KBM-7 (cell line): ENCODE measurements at regions not wholly inside any gene's neighbourhood (a gene's known extent, or its start where the extent isn't known, plus 50 kb on each side); places are given as distances from the start of the nearest gene placed in this dataset.

Experiments
- DNase-seq: peaks from one replicate; pipeline ENCODE4 v3.0.0-alpha.2; 2015
- in situ Hi-C: fragments of 300-500 bp; cut with MboI; formaldehyde crosslinking; loops from 2 replicates; pipeline ENCODE4 v1.14.3; 2020; ENCODE audit warnings: low sequenced_read_pairs, low pct_unique_long_range_greater_than_20kb, mixed read lengths

DNA sequence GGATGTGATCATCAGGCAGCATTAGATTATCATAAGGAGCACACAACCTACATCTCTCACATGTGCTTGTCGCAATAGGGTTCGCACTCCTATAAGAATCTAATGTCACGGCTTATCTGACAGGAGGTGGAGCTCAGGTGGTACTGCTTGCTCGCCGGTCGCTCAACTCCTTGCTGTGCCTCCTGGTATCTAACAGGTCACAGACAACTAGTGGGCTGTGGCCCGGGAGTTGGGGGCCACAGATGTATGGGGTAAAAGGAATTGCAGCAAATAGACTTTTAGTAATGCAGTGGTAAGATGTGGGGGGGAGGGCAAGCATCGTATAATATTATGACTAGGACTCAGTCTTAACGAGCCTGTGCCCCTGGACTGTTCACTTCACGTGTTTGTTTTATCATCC is 624.8 kb downstream of the CENPC start:
- DNase-seq: no peak
- in situ Hi-C loops: no loop called here

DNA sequence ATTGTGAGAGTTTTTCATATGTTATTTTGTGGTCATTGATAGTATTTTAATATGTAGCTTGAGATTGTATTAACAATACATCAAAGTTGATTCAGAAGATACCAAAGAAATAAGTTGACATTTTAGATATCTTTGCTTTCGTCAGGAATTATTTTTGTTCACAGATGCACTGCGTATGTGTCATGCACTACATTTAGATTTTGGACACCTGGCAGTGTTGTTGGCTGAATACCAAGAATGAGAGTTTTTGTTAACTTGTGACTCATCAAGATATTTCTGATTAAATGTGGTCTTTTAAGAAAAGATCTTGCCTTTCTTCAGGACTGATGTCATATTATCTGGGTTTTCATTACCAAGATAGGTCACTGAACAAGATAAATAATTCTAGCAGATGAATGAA is 633.4 kb downstream of the CENPC start:
- in situ Hi-C loops: no loop called here
- no peak for DNase-seq

DNA sequence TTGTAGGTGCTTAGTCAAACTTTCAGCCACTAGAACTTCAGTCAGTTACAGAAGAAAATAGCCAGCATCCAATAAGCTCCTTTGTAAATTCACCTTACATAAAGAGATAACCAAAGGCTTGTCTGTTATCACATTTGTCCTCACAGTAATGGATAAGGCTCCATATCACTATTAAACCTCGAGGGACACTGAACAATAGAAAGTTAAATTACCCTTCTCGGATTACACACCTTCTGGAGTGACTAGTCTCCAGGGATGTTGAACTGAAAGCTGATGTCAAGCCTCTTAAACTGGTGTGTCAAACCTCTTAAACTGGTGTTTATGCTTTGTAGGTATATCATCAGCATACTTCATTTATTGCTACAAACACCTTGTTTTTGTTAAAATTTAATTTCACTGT is 639.0 kb downstream of the CENPC start:
- in situ Hi-C loops: no loop called here
- DNase-seq: no peak

DNA sequence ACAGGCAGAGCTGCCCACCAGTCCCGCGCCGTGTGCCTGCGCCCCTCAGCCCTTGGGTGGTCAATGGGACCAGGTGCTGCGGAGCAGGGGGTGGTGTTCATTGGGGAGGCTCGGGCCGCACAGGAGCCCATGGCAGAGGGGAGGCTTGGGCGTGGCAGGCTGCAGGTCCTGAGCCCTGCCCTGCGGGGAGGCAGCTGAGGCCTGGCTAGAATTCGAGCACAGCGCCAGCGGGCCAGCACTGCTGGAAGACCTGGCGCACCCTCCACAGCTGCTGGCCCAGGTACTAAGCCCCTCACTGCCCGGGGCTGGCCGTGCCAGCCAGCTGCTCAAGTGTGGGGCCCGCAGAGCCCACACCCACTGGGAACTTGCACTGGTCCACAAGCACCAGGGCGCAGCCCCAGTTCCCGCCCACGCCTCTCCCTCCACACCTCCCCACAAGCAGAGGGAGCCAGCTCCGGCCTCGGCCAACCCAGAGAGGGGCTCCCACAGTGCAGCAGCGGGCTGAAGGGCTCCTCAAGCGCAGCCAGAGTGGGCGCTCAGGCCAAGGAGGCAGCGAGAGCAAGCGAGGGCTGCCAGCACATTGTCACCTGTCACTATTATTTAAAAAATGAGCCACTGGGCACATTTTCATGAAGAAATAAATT is 645.8 kb downstream of the CENPC start:
- in situ Hi-C loops: no loop called here
- no peak for DNase-seq

DNA sequence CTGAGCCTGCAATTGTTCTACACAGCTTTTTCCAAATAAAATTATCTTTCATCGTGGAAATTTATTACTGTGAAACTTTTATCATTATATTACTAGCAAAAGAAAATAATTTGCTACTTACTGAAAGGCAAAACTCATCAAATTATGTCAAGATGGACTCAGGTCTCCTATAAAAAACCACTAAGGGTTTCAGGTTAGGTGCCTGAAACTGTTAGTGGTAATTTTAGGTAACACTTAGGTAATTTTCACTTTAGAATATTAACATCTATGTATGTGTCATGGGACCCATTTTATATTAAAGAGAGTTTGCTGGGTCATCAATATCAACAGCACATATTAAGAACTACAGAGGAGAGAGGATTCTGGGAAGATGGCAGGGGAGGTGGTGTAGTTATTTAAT is 651.5 kb downstream of the CENPC start:
- in situ Hi-C loops: no loop called here
- no peak for DNase-seq

DNA sequence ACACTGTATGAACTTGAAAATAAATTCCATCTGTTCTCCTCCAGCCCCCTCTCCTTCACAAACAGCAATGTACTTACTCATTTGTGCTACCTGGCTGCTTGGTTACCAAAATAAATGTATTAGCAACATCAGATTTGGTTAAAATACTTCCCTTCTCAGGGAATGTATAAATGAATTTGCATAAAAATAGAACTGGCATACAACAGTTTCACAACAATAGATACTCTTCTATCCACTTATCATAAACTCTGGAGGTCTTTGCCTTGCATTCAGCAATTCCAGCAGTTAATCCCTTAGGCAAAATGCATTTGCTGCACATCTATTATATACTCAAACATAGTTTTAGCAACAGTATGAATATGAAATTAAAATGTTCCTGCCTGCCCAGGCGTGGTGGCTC is 658.2 kb downstream of the CENPC start:
- DNase-seq: no peak
- in situ Hi-C loops: no loop called here

DNA sequence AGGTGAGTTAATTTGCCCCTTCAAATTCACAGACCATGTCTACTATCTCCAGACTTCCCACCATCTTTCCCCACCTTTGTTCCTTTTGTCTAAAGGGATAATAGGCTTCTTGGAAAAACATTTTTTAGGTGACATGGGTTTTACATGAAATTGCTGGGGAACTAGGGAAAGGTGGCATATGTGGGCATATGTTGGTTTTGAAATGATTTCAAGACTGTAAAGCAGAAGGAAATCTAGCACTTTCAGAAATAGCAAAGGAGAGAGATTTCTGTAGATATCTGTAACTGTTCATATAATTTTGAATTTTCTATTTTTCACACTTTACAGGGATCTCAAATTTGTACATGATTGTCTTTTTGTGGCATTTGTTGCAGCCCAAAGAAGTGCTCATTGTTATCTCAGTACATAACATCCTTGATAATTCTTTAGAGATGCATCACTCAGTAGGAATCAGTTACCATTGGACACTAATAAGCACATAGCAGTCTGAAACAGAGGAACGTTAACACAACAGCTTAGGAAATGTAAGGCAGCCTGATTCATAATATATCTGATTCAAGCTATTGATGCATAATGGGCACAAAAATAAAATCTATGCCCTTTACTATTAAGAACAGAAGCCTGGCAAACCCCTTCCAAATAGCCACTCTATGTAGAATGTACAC is 659.7 kb downstream of the CENPC start:
- in situ Hi-C loops: no loop called here
- DNase-seq: no peak

DNA sequence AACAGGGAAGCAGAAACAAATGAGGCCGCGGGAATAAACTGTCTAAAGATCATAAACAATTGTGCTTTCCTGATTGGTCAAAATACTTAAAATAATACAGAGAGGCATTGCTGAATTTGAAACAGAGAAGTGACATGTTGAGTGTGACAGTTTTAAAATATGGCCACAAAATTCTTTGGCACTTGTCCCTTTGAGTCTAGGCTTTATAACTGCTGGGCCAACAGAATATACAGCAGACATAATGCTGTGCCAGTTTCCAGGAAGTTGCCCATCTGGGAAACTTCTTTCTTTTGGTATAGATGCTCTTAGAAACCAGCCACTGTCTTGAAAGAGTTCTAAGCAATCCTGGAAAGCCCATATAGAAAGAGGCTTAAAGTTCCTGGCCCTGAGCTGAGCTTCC is 668.4 kb downstream of the CENPC start:
- in situ Hi-C loops: no loop called here
- no peak for DNase-seq

DNA sequence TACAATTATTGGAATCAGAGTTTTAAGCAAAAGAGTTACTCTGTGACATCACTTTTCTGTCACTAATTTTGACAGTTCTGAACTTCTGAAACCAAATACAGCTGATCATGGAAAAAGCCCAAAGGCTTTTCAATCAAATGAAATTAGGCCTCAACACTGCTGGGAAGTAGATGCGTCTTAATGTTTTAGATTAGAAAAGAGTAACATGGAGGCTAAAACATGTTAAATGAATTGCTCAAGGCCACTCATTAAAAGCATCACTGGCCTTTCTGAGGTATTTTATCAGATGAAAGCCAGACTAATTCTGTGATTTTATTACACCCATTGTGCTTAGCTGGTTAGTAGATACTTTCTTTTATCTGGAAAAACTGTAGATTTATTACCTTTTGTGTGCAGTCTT is 672.6 kb downstream of the CENPC start:
- in situ Hi-C loops: no loop called here
- no peak for DNase-seq

DNA sequence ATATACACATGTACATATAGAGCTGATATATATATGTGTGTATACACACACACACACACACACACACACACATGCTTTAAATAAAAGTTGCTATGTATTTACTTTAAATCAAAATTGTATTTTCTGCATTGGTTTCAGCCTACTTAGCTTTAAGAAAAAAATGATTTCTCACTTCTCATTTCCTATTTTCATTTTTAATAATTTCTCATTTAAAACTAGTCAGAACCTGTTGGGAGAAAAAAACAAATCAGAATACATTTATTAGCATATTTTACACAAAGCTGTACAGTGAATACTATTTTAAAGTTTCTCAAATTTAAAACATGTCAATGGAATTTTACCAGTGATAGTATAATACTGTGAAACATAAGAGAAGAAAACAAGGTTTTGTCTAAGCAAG is 681.8 kb downstream of the CENPC start:
- no peak for DNase-seq
- in situ Hi-C loops: no loop called here

DNA sequence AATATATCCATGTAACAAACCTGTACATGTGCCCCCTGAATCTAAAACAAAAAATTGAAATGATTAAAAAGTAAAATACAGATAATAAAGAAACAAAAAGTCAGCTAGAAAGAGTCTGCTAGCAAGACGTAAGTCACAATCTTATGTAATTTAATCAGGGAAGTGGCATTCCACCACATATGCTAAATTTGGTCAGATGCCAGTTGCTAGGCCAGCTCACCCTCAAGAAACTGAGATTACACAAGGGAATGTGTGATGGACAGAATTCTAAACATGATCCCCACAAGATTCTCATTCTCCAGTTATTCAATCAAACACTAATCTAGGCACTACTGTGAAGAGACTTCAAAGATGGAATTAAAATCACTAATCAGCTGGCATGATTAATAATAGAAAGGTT is 689.3 kb downstream of the CENPC start:
- DNase-seq: no peak
- in situ Hi-C loops: no loop called here

DNA sequence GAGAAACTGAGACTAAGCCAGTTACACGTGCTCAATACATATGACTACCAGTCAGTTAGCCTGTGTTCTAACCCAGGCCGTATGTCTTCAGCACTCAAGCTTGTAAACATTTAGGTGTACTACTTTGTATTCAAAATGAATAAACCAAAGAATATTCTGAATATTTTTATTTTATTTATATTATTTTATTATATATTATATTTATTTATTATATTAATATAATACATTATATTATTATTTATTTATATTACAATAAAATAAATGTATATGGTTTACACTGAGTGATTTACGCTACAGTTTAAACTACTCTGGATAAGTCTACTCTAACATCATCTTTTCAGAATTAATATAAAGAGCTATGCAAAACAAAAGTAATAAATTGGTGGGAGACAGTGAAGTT is 691.5 kb downstream of the CENPC start:
- in situ Hi-C loops: no loop called here
- no peak for DNase-seq

DNA sequence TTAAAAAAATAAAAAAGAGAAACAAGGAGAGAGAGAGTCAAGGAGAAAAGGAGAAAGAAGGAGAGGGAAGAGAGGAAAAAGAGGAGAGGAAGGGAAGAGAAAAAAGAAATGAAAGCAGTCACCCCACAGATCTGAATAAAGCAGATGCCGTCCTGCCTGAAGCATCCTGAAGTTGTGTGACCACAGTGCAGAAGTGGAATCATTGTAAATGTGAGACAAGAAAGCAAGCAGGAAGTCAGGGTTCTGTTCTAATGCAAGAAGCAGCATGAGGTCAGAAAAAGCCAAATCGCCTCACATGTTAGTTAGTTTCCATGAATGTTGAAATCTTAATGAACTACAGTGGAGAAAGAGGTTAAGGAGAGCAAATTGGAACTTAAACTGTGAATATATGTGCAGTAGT is 692.5 kb downstream of the CENPC start:
- no peak for DNase-seq
- in situ Hi-C loops: no loop called here

DNA sequence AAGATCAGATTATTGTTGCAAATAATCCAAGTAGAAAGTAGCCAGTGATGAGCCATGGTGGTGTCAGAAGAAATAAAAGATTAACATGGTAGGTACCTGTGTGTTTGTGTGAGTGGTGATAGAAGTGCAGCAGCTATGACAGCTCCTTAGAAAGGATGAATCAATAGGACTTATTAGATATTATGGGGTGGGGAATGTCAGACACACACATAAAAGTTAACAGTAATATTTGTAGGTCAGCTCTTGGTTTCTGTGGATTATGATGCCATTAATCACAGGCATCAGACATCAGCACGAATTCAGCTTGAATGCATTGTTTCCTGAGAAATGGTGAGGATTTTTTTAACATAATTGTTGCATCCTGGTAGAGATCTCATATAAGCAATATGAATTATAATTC is 695.7 kb downstream of the CENPC start:
- in situ Hi-C loops: no loop called here
- no peak for DNase-seq

DNA sequence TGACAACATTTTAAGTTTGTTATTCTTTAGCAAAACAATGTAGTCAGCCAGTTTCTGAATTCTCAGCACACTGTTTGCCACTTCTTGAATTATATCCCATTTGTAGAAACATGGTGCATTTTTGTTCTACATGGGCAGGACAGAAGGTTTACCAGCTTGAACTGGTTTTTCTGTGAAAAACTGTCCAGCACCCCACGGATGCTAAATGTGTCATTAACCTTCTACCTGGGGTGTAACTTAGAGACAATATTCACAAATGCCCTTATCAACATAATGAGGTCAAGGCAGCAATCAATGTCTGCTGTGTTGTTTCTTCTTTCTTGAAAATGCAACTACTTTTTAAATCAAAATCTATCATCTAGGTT is 702.6 kb downstream of the CENPC start:
- no peak for DNase-seq
- in situ Hi-C loops: no loop called here

DNA sequence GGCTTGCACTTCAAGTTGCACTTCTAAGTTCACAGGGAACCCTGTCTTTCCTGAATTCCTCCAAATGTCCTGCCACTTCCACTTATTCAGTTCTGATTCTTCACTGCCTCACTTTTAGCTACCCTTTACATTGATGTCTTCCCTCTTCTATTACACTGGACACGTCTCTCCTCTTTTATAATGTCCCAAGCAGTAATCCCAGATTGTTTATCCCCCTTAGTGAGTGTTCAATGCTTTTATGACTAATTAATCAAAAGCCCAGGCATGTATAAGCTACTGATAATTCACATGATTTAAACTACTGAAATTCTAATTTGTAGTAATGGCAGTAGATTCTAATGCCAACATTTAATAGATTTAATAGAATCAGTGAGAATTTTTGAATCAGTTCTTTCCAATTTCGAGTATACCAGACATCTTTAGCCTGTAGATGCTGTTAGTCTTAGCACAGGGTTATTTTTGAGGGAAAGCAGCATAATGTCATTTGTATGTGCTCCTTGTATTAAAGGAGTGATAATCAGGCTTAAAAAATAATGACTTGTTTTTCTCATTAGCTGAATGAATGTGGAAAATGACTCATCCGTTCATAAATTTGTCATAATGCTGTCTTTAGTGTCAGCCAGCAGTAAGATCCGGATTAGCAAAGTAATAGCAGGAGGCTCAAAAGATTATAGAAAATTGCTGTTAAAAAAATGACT is 703.1 kb downstream of the CENPC start:
- no peak for DNase-seq
- in situ Hi-C loops: no loop called here

DNA sequence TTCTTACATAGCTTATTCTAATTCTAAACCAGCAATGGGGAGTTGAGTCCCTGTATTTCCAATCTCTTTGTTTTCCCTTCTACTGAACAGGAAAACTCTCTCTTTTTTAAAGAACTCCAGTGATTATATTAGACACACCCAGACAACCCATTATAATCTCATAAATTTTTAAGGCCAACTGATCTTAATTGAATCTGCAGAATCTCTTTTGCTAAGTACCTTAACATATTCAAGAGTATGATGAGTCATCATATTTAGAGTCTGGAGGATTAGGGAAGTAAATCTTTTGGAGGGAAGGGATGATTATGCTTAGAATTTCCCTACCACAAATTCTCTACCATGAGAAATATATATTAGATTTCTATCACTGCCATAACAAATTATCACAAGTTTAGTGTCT is 705.1 kb downstream of the CENPC start:
- in situ Hi-C loops: no loop called here
- no peak for DNase-seq

DNA sequence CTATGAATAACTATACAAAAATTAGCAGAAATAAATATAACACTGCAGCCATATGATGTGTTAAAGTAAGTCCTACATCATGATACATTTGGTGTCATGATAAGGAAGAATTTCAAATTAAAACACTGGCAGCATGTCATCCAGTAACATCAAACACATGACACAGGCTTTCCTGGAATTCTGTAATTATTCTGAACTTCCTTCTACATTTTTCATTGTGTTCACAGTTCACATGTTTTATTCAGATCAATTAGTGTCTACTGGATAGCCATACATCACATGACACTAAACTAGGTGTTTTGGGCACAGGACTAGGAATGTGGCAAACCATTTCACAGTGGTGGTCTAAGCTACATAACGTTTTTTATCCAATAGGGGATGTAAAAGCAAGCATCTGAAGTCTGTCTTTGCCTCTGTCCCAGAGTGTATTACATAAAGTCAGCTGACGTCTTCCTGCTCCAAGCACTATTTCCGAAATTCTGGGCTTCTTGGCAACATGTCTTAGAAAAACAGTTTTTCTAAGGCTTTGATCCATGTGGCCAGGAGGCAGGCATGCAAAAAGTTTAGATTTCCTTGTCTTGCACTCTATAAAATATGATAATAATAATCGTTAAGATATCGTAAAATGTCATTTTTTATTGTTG is 707.9 kb downstream of the CENPC start:
- DNase-seq: no peak
- in situ Hi-C loops: no loop called here

DNA sequence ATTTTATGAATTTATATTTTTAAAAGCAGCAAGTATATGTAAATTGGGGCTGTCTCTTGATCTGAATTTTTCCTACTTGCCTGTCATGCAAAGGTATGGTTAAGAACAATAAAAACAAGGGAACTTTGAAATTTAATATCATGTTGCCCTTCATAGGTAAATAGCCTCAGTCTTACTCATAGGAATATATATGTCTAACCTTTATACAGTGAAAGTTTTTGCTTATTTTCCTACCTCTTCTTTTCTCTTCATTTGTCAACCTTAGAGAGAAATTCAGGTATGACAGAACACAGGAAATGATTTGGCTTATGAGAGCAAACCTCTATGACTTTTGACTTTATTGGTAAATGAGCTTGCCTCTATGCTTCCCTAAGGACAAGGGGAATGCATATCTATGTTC is 716.0 kb downstream of the CENPC start:
- DNase-seq: no peak
- in situ Hi-C loops: no loop called here

DNA sequence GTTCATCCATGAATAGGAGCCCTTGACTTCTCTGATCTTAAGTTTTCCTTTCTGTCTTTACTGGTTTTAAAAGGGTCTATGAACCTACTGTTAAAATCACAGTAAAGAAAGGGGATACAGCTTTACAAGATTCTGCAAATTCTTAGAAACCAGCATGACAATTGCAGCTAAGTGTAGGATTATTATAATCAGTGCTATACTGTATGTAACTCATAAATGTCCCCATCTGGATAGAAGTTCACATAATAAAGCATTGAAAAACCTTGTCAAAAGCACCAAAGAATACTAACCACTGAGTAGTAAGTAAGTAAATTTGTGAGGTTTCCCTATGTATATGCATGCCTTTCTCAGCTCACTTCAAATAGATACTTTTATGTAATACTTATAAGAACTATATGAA is 724.6 kb downstream of the CENPC start:
- in situ Hi-C loops: no loop called here
- no peak for DNase-seq
